Activated CD4-positive, alpha-beta T cell treated with anti-CD3 and anti-CD28 coated beads for 4 hours (primary cell): ENCODE measurements at regions not wholly inside any gene's neighbourhood (a gene's known extent, or its start where the extent isn't known, plus 50 kb on each side); places are given as distances from the start of the nearest gene placed in this dataset.

Source experiments
- DNase-seq, 2 donors: peaks; one replicate each; pipeline ENCODE4 v3.0.0-alpha.2; 2020

- DNase-seq: no peak
Measured at GRCh38 chr11:127627629-127628457, 627.3 kb upstream of the KIRREL3 start.

- no peak for DNase-seq
Measured at GRCh38 chr11:127627204-127627603, 626.6 kb upstream of the KIRREL3 start.

- DNase-seq: no peak
Measured at GRCh38 chr11:127625402-127625801, 624.8 kb upstream of the KIRREL3 start.

GRCh38 chr11:127624306-127624856, 623.8 kb upstream of the KIRREL3 start:
- DNase-seq: no peak

GRCh38 chr11:127622686-127623085, 622.1 kb upstream of the KIRREL3 start:
- DNase-seq: no peak

GRCh38 chr11:127620671-127621070, 620.1 kb upstream of the KIRREL3 start:
- DNase-seq: no peak

- no peak for DNase-seq
Measured at GRCh38 chr11:127619946-127620345, 619.4 kb upstream of the KIRREL3 start.

GRCh38 chr11:127618721-127619120, 618.2 kb upstream of the KIRREL3 start:
- DNase-seq: no peak

GRCh38 chr11:127616158-127616557, 615.6 kb upstream of the KIRREL3 start:
- DNase-seq: no peak

GRCh38 chr11:127612607-127613006, 612.0 kb upstream of the KIRREL3 start:
- no peak for DNase-seq

- no peak for DNase-seq
Measured at GRCh38 chr11:127609025-127609773, 608.6 kb upstream of the KIRREL3 start.

GRCh38 chr11:127607487-127608085, 607.0 kb upstream of the KIRREL3 start:
- DNase-seq: no peak

GRCh38 chr11:127601578-127601977, 601.0 kb upstream of the KIRREL3 start:
- no peak for DNase-seq

GRCh38 chr11:127600674-127601073, 600.1 kb upstream of the KIRREL3 start:
- no peak for DNase-seq

GRCh38 chr11:127598476-127598875, 597.9 kb upstream of the KIRREL3 start:
- no peak for DNase-seq

- DNase-seq: no peak
Measured at GRCh38 chr11:127596433-127596832, 595.9 kb upstream of the KIRREL3 start.

GRCh38 chr11:127592371-127592770, 591.8 kb upstream of the KIRREL3 start:
- no peak for DNase-seq

GRCh38 chr11:127590314-127590713, 589.7 kb upstream of the KIRREL3 start:
- DNase-seq: no peak

GRCh38 chr11:127588431-127588830, 587.9 kb upstream of the KIRREL3 start:
- DNase-seq: no peak

- no peak for DNase-seq
Measured at GRCh38 chr11:127587511-127587910, 586.9 kb upstream of the KIRREL3 start.

- DNase-seq: no peak
Measured at GRCh38 chr11:127576210-127576609, 575.6 kb upstream of the KIRREL3 start.

- no peak for DNase-seq
Measured at GRCh38 chr11:127574478-127574877, 573.9 kb upstream of the KIRREL3 start.

- no peak for DNase-seq
Measured at GRCh38 chr11:127568891-127569290, 568.3 kb upstream of the KIRREL3 start.
